Heart left ventricle (tissue), 13 donors: ENCODE measurements at regions not wholly inside any gene's neighbourhood (a gene's known extent, or its start where the extent isn't known, plus 50 kb on each side); places are given as distances from the start of the nearest gene placed in this dataset.

ENCODE experiments used
- POLR2A ChIP-seq, 2 donors: fragments of 450-650 bp; IDR thresholded peaks; one replicate each; pipeline ENCODE4 v1.6.1; 2017; ENCODE audit warnings: antibody characterized with exemption in 2 of 2, mild to moderate bottlenecking in 2 of 2, moderate library complexity in 2 of 2
- TF ChIP-seq, protein P1 (sequence below), 12 donors: fragments of 200-600 bp; sonication (generic) in 4 of 12; IDR thresholded peaks; one replicate each; pipeline versions ENCODE4 v1.5.0 to v1.8.0; 2018 to 2022; ENCODE audit warnings: antibody characterized with exemption in 12 of 12, mild to moderate bottlenecking in 5 of 12
- donor health status: ischemic (EF 13 %, LVEDD 7.1; RV severe dilation, severe dysfunction).
- donor health status: DM: no; HTN: yes; CAD: no.
- donor health status: DM: no; HTN: no; CAD: no.
- donor health status: ischemic (EF 25% LVEDD 6.9; RV normal size, moderate dysfunction).
- donor health status: ischemic (EF 25% LVEDD 5.7; RV mildly dilated, moderate dysfunction).
- donor health status: ischemic (EF 35%, LVEDD 5.7; RV mildly dilated, moderate dysfunction).
- donor health status: nonischemic (EF 11% LVEDD 7.7; RV severe dilation, severe dysfunction).
- donor health status: DM: yes; HTN: yes; CAD: no.
- donor health status: PGD.
- donor health status: ischemic (EF 29% LVEDD 5.4; RV normal size, mild dysfunction).
- donor health status: nonischemic (EF 23%, LVEDD 6.1; RV moderate dilation, normal function).

- TF ChIP-seq, protein P1, sequence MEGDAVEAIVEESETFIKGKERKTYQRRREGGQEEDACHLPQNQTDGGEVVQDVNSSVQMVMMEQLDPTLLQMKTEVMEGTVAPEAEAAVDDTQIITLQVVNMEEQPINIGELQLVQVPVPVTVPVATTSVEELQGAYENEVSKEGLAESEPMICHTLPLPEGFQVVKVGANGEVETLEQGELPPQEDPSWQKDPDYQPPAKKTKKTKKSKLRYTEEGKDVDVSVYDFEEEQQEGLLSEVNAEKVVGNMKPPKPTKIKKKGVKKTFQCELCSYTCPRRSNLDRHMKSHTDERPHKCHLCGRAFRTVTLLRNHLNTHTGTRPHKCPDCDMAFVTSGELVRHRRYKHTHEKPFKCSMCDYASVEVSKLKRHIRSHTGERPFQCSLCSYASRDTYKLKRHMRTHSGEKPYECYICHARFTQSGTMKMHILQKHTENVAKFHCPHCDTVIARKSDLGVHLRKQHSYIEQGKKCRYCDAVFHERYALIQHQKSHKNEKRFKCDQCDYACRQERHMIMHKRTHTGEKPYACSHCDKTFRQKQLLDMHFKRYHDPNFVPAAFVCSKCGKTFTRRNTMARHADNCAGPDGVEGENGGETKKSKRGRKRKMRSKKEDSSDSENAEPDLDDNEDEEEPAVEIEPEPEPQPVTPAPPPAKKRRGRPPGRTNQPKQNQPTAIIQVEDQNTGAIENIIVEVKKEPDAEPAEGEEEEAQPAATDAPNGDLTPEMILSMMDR (IDR thresholded peaks at IDR 0.05), result no peak
- no peak for TF ChIP-seq POLR2A (IDR thresholded peaks at IDR 0.05)
These were observed 121.1 kb upstream of the ASTN2 start for GRCh38 chr9:117535973-117536372.
